ENCODE measurements at regions not wholly inside any gene's neighbourhood (a gene's known extent, or its start where the extent isn't known, plus 50 kb on each side); places are given as distances from the start of the nearest gene placed in this dataset.

DNA sequence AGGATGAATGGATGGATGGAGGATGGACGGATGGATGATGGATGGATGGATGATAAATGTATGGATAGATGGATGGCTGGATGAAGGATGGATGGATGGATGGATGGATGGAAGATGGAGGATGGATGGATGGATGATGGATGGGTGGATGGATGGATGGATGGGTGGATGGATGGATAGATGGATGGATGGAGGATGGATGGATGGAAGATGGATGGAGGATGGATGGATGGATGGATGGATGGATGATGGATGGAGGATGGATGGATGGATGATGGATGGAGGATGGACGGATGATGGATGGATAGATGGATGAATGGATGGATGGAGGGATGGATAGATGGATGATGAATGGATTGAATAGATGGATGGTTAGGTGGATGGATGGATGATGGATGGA lies 210.6 kb upstream of the IGF1R start:
- TF ChIP-seq, protein P1, sequence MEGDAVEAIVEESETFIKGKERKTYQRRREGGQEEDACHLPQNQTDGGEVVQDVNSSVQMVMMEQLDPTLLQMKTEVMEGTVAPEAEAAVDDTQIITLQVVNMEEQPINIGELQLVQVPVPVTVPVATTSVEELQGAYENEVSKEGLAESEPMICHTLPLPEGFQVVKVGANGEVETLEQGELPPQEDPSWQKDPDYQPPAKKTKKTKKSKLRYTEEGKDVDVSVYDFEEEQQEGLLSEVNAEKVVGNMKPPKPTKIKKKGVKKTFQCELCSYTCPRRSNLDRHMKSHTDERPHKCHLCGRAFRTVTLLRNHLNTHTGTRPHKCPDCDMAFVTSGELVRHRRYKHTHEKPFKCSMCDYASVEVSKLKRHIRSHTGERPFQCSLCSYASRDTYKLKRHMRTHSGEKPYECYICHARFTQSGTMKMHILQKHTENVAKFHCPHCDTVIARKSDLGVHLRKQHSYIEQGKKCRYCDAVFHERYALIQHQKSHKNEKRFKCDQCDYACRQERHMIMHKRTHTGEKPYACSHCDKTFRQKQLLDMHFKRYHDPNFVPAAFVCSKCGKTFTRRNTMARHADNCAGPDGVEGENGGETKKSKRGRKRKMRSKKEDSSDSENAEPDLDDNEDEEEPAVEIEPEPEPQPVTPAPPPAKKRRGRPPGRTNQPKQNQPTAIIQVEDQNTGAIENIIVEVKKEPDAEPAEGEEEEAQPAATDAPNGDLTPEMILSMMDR (conservative IDR thresholded peaks at IDR 0.05; ENCODE audit: low read length), result no peak
- no peak for TF ChIP-seq EZH2phosphoT487 (IDR thresholded peaks at IDR 0.05; ENCODE audit: borderline replicate concordance, low read depth, low read length)
- H2AFZ ChIP-seq (ENCODE audit: low read length), result no peak overlapping the region
- H3K27ac ChIP-seq (ENCODE audit: low read depth, low read length, poor library complexity, severe bottlenecking), result no peak overlapping the region
- no peak for DNase-seq (ENCODE audit: low spot score)
- no peaks in the 10 kb centered on the region for H4K20me1 ChIP-seq (ENCODE audit: insufficient read depth, low read length)
- no peaks in the 10 kb centered on the region for H3K9me2 ChIP-seq (ENCODE audit: insufficient read depth, low read length)
- no peaks in the 10 kb centered on the region for H3K79me2 ChIP-seq (ENCODE audit: insufficient read depth, low read depth, low read length)
- intact Hi-C loops (cut with micrococcal nuclease; ENCODE audit: unreplicated experiment), result no loop called here
- ChIA-PET POLR2A (no interaction called here), CTCF (ENCODE audit: unreplicated experiment) (no interaction called here)
- H3K4me3 ChIP-seq (ENCODE audit: low read depth, low read length, poor library complexity, severe bottlenecking), result no peak overlapping the region
- H3K9me3 ChIP-seq (ENCODE audit: low read length), result no peaks in the 10 kb centered on the region
- no peaks in the 10 kb centered on the region for H3K36me3 ChIP-seq (ENCODE audit: insufficient read depth, low read length)
- no peak overlapping the region for H3K4me2 ChIP-seq (ENCODE audit: low read length)
- no peaks in the 10 kb centered on the region for H3K4me1 ChIP-seq (ENCODE audit: insufficient read depth, low read length, poor library complexity, severe bottlenecking)
- no TSS peak for BruUV-seq (replicated peaks)

DNA sequence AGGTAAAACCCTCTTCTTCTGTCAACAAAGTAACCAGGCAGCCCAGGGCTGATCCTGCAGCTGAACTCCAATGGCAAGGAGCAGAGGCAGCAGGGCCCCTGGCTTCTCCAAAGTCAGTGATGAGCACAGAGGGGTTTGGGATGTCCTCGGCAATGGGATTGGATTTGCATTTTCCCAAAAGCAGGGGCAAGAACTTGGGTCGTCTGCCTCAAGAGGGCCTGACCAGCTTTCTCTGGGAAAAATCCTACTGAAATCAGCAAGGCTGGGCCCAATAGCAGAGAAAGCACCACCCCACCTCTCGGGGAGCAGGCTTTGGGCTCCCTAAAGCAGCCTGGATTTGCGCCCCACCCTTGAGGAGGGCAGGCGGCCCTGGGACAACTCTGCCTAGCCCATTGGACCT lies 210.0 kb upstream of the IGF1R start:
- Histone ChIP-seq H3K79me2 (ENCODE audit: insufficient read depth, low read depth, low read length) (no peaks in the 10 kb centered on the region), H3K4me2 (ENCODE audit: low read length) (no peak overlapping the region), H3K4me1 (ENCODE audit: insufficient read depth, low read length, poor library complexity, severe bottlenecking) (no peaks in the 10 kb centered on the region), H4K20me1 (ENCODE audit: insufficient read depth, low read length) (no peaks in the 10 kb centered on the region), H3K36me3 (ENCODE audit: insufficient read depth, low read length) (no peaks in the 10 kb centered on the region), H3K9me3 (ENCODE audit: low read length) (no peaks in the 10 kb centered on the region), H3K27ac (ENCODE audit: low read depth, low read length, poor library complexity, severe bottlenecking) (no peak overlapping the region), H2AFZ (ENCODE audit: low read length) (no peak overlapping the region), H3K9me2 (ENCODE audit: insufficient read depth, low read length) (no peaks in the 10 kb centered on the region), H3K4me3 (ENCODE audit: low read depth, low read length, poor library complexity, severe bottlenecking) (no peak overlapping the region)
- intact Hi-C loops (cut with micrococcal nuclease; ENCODE audit: unreplicated experiment), result no loop called here
- no TSS peak for BruUV-seq (replicated peaks)
- no peak for DNase-seq (ENCODE audit: low spot score)
- CTCF ChIA-PET (ENCODE audit: unreplicated experiment), result no interaction called here
- TF ChIP-seq, protein P1 (conservative IDR thresholded peaks at IDR 0.05; ENCODE audit: low read length), result no peak
- no peak for TF ChIP-seq EZH2phosphoT487 (IDR thresholded peaks at IDR 0.05; ENCODE audit: borderline replicate concordance, low read depth, low read length)
- POLR2A ChIA-PET, result no interaction called here

DNA sequence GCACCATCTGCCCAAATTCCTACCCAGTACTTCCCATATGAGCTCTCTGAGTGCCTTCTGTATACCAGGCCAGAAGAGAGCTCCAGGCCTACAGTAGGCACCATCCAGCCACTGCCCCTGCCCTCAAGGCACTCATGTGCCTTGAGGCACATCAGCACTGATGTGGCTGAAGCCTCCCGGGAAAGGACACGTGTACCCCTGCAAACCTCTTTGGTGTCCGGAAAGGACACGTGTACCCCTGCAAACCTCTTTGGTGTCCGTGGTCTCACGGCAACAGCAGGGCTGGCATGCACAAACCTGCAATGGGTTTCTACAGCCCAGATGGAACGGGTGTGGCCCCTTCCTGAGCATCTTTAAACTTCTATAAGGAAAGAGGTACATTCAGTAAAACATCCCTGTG lies 209.4 kb upstream of the IGF1R start:
- Histone ChIP-seq H3K4me1 (ENCODE audit: insufficient read depth, low read length, poor library complexity, severe bottlenecking) (no peaks in the 10 kb centered on the region), H3K27ac (ENCODE audit: low read depth, low read length, poor library complexity, severe bottlenecking) (no peak overlapping the region), H3K4me3 (ENCODE audit: low read depth, low read length, poor library complexity, severe bottlenecking) (no peak overlapping the region), H3K9me2 (ENCODE audit: insufficient read depth, low read length) (no peaks in the 10 kb centered on the region), H4K20me1 (ENCODE audit: insufficient read depth, low read length) (no peaks in the 10 kb centered on the region), H3K36me3 (ENCODE audit: insufficient read depth, low read length) (no peaks in the 10 kb centered on the region), H3K4me2 (ENCODE audit: low read length) (no peak overlapping the region), H2AFZ (ENCODE audit: low read length) (no peak overlapping the region), H3K79me2 (ENCODE audit: insufficient read depth, low read depth, low read length) (no peaks in the 10 kb centered on the region), H3K9me3 (ENCODE audit: low read length) (no peaks in the 10 kb centered on the region)
- ChIA-PET CTCF (ENCODE audit: unreplicated experiment) (no interaction called here), POLR2A (no interaction called here)
- intact Hi-C loops (cut with micrococcal nuclease; ENCODE audit: unreplicated experiment), result no loop called here
- DNase-seq (ENCODE audit: low spot score), result no peak
- BruUV-seq (replicated peaks), result no TSS peak
- TF ChIP-seq EZH2phosphoT487 (IDR thresholded peaks at IDR 0.05; ENCODE audit: borderline replicate concordance, low read depth, low read length), result no peak
- TF ChIP-seq, protein P1 (conservative IDR thresholded peaks at IDR 0.05; ENCODE audit: low read length), result no peak
